ENCODE measurements at regions not wholly inside any gene's neighbourhood (a gene's known extent, or its start where the extent isn't known, plus 50 kb on each side); places are given as distances from the start of the nearest gene placed in this dataset.

DNA sequence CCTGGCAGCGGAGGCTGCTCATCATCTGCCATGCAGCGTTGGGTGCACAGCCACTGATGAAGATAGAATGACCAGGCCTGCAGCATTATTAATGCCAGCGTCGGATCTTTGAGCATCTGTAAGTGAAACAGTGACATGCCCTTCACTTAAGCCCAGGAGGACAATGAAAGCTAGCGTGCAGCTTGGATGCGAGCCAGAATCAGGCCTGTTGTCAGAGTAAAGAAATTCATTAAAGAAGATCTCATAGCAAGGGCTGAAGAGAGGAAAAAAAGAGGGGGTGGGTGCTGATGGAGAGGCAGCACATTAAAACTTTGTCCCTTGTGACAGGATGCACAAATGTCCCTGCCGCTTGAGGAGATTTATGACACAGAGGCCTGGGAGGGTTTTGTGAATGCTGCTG lies 186.1 kb upstream of the MAST4 start:
- TF ChIP-seq, protein P1, sequence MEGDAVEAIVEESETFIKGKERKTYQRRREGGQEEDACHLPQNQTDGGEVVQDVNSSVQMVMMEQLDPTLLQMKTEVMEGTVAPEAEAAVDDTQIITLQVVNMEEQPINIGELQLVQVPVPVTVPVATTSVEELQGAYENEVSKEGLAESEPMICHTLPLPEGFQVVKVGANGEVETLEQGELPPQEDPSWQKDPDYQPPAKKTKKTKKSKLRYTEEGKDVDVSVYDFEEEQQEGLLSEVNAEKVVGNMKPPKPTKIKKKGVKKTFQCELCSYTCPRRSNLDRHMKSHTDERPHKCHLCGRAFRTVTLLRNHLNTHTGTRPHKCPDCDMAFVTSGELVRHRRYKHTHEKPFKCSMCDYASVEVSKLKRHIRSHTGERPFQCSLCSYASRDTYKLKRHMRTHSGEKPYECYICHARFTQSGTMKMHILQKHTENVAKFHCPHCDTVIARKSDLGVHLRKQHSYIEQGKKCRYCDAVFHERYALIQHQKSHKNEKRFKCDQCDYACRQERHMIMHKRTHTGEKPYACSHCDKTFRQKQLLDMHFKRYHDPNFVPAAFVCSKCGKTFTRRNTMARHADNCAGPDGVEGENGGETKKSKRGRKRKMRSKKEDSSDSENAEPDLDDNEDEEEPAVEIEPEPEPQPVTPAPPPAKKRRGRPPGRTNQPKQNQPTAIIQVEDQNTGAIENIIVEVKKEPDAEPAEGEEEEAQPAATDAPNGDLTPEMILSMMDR (IDR thresholded peaks at IDR 0.05; ENCODE audit: insufficient read depth, low read length, poor library complexity, severe bottlenecking): no peak
- no peaks in the 10 kb centered on the region for H3K36me3 ChIP-seq (ENCODE audit: control insufficient read depth, insufficient read depth, low read length)
- no peaks in the 10 kb centered on the region for H3K27me3 ChIP-seq (replicated peaks; ENCODE audit: control insufficient read depth, insufficient read depth, low read length)
- DNase-seq (ENCODE audit: extremely low read depth, insufficient read length): no peak
- H3K4me3 ChIP-seq (replicated peaks; ENCODE audit: low read depth, low read length): no peak overlapping the region

DNA sequence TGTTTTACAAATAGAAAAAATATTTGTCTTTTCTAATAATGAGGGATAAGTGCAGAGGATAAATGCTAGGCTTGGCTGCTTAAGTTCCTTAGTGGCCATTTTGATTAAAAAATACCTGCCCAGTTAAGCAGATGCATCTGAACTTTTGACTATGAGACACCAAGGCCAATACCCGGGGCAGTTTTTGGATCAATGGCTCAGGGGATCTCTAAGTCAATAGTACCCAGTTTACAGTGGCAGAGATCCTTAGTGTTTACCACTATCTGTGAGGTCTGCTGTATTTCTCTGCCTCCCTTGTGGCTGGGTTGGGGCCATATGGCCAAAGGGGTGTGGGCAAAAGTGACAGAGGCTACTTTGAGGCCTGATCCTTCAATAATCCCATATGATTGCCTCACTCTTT lies 184.5 kb upstream of the MAST4 start:
- Histone ChIP-seq H3K4me3 (replicated peaks; ENCODE audit: low read depth, low read length) (no peak overlapping the region), H3K27me3 (replicated peaks; ENCODE audit: control insufficient read depth, insufficient read depth, low read length) (no peaks in the 10 kb centered on the region), H3K36me3 (ENCODE audit: control insufficient read depth, insufficient read depth, low read length) (no peaks in the 10 kb centered on the region)
- no peak for DNase-seq (ENCODE audit: extremely low read depth, insufficient read length)
- TF ChIP-seq, protein P1 (IDR thresholded peaks at IDR 0.05; ENCODE audit: insufficient read depth, low read length, poor library complexity, severe bottlenecking): no peak

DNA sequence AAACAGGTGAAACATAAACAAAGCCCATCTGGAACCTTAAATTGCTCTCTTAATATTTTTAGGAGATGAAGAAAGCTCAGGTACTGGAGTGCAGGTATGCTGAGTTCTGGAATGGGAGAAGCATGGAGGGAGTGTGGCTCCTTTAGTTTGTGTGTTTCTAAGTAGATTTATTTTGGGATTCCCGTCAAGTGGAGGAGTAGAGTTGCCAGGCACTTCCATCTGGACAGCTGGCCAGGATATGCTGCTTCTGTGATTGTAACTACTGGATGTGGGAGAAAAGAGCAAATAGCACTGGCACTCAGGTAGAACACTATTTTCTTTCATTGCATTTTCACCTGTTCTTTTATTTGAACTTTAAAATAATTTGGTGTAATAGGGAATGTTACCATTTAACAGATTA lies 182.3 kb upstream of the MAST4 start:
- TF ChIP-seq, protein P1 (IDR thresholded peaks at IDR 0.05; ENCODE audit: insufficient read depth, low read length, poor library complexity, severe bottlenecking): no peak
- Histone ChIP-seq H3K36me3 (ENCODE audit: control insufficient read depth, insufficient read depth, low read length) (no peaks in the 10 kb centered on the region), H3K27me3 (replicated peaks; ENCODE audit: control insufficient read depth, insufficient read depth, low read length) (no peaks in the 10 kb centered on the region)

DNA sequence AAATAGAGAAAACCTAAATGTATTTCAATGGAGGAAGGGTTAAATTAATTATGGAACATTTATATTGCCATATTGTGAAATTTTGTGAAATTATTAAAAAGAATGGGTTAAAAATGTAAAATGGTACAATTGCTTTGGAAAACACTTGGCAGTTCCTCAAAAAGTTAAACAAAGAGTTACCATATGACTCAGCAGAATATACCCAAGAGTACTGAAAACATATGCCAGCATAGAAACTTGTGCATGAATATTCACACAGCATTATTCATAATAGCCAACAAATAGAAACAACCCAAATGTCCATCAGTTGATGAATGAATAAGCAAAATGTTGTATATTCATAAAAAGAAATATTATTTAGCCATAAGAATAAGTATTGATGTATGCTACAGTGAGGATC lies 181.0 kb upstream of the MAST4 start:
- TF ChIP-seq, protein P1 (IDR thresholded peaks at IDR 0.05; ENCODE audit: insufficient read depth, low read length, poor library complexity, severe bottlenecking): no peak
- no peak for DNase-seq (ENCODE audit: extremely low read depth, insufficient read length)
- H3K4me3 ChIP-seq (replicated peaks; ENCODE audit: low read depth, low read length): no peak overlapping the region
- H3K27me3 ChIP-seq (replicated peaks; ENCODE audit: control insufficient read depth, insufficient read depth, low read length): no peaks in the 10 kb centered on the region
- H3K36me3 ChIP-seq (ENCODE audit: control insufficient read depth, insufficient read depth, low read length): no peaks in the 10 kb centered on the region

More for the DNA sequence above, 182.3 kb upstream of the MAST4 start:
- no peak overlapping the region for H3K4me3 ChIP-seq (replicated peaks; ENCODE audit: low read depth, low read length)
- no peak for DNase-seq (ENCODE audit: extremely low read depth, insufficient read length)

DNA sequence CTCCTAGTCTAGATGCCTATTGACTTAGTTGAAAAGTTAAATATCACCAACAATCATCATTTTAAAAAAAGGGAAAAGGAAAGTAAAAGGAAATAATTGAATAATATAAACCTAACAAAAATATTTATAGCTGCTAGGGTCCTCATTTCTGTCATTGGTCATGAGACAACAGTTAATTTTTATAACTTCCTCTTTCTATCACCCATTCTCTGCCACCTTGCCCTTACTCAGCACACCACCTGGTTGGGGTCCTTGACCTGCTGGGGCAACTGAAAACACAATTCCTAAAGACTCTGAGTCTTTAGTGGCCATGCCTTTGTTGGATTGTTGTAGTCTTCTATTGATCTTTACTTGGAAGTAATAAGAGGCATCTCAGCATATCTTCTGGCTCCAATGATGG lies 179.5 kb upstream of the MAST4 start:
- H3K36me3 ChIP-seq (ENCODE audit: control insufficient read depth, insufficient read depth, low read length): no peaks in the 10 kb centered on the region
- no peak for DNase-seq (ENCODE audit: extremely low read depth, insufficient read length)
- no peaks in the 10 kb centered on the region for H3K27me3 ChIP-seq (replicated peaks; ENCODE audit: control insufficient read depth, insufficient read depth, low read length)
- no peak overlapping the region for H3K4me3 ChIP-seq (replicated peaks; ENCODE audit: low read depth, low read length)
- TF ChIP-seq, protein P1 (IDR thresholded peaks at IDR 0.05; ENCODE audit: insufficient read depth, low read length, poor library complexity, severe bottlenecking): no peak

DNA sequence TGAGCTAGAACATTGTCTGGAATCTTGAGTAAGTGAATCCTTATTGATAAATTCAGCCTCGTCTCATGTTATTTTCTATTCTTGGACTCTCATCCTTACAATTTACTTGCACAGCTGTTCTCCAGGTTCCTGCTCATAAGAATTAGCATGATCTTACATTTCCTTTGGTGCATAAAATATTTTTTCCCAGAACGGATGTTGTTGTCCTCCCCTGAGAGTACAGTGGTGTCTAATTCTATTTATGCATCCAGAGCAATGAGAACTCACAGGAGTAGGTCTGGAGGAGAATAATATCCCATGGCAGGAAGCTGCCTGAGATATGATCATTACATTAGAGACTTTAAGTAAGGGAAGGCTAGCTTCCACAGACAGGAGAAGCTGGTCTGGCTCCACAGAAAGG lies 178.4 kb upstream of the MAST4 start:
- Histone ChIP-seq H3K4me3 (replicated peaks; ENCODE audit: low read depth, low read length) (no peak overlapping the region), H3K36me3 (ENCODE audit: control insufficient read depth, insufficient read depth, low read length) (no peaks in the 10 kb centered on the region), H3K27me3 (replicated peaks; ENCODE audit: control insufficient read depth, insufficient read depth, low read length) (no peaks in the 10 kb centered on the region)
- DNase-seq (ENCODE audit: extremely low read depth, insufficient read length): no peak
- TF ChIP-seq, protein P1 (IDR thresholded peaks at IDR 0.05; ENCODE audit: insufficient read depth, low read length, poor library complexity, severe bottlenecking): no peak

Data from GM06990 (cell line).